Astrocyte of the cerebellum (primary cell): ENCODE measurements at regions not wholly inside any gene's neighbourhood (a gene's known extent, or its start where the extent isn't known, plus 50 kb on each side); places are given as distances from the start of the nearest gene placed in this dataset.
"Not testable (repeated sequence)": the region's sequence is repeated elsewhere in the genome, so short reads cannot be mapped to it uniquely, and the experiment has no call there.

Source experiments
- DNase-seq: peaks from one replicate; pipeline ENCODE4 v3.0.0-alpha.2; 2011; ENCODE audit warnings: low read depth
- H3K4me3 ChIP-seq: 2 replicates; pipeline ENCODE4 v1.5.1; 2011; ENCODE audit warnings: mild to moderate bottlenecking, low read depth, low read length, moderate library complexity
- in situ Hi-C: cut with HindIII; loops from 2 replicates; pipeline ENCODE4 v1.10.0; 2017; ENCODE audit warnings: low sequenced_read_pairs
- TF ChIP-seq, protein P1 (sequence below): IDR thresholded peaks from 2 replicates; pipeline ENCODE4 v1.5.1; 2012; ENCODE audit warnings: low read length, low read depth, moderate library complexity, mild to moderate bottlenecking; ENCODE audit errors: missing control alignments

DNA sequence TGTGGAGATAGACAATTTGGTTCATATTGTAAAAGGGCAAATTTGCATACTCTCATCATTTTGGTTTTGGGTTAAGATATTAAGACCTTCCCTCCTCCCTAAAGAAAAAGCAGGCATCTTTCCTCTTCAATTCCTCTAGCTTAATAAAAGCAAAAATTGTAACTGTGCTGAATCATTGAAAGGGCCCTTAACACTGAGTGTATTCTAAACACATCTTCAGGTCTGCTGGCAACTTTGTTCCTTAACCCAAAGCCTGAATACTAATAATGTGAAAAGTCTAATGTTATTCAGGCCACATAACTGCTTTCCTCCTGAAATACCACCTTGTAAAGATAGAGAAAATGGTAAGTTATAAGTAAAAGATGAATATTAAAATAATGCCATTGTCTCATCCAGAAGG, 1200.5 kb upstream of the FAM98A start:
- H3K4me3 ChIP-seq: no peak overlapping the region
- in situ Hi-C loops: no loop called here
- TF ChIP-seq, protein P1, sequence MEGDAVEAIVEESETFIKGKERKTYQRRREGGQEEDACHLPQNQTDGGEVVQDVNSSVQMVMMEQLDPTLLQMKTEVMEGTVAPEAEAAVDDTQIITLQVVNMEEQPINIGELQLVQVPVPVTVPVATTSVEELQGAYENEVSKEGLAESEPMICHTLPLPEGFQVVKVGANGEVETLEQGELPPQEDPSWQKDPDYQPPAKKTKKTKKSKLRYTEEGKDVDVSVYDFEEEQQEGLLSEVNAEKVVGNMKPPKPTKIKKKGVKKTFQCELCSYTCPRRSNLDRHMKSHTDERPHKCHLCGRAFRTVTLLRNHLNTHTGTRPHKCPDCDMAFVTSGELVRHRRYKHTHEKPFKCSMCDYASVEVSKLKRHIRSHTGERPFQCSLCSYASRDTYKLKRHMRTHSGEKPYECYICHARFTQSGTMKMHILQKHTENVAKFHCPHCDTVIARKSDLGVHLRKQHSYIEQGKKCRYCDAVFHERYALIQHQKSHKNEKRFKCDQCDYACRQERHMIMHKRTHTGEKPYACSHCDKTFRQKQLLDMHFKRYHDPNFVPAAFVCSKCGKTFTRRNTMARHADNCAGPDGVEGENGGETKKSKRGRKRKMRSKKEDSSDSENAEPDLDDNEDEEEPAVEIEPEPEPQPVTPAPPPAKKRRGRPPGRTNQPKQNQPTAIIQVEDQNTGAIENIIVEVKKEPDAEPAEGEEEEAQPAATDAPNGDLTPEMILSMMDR: no peak

DNA sequence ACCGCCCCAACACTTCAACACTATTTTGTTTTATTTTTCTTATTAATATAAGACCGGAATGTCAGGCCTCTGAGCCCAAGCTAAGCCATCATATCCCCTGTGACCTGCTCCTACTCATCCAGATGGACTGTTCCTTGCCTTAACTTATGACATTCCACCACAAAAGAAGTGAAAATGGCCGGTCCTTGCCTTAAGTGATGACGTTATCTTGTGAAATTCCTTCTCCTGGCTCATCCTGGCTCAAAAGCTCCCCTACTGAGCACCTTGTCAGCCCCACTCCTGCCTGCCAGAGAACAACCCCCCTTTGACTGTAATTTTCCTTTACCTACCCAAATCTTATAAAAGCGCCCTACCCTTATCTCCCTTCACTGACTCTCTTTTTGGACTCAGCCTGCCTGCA, 1196.5 kb upstream of the FAM98A start:
- in situ Hi-C loops, H3K4me3 ChIP-seq, DNase-seq: not testable (repeated sequence)

More for the DNA sequence above, 1200.5 kb upstream of the FAM98A start:
- DNase-seq: no peak

GRCh38 chr2:34789169-34789568, 1190.1 kb upstream of the FAM98A start:
- in situ Hi-C loops: no loop called here
- no peak overlapping the region for H3K4me3 ChIP-seq
- TF ChIP-seq, protein P1: no peak
- no peak for DNase-seq

GRCh38 chr2:34787341-34787740, 1188.2 kb upstream of the FAM98A start:
- no peak for DNase-seq
- TF ChIP-seq, protein P1: no peak
- in situ Hi-C loops: no loop called here
- H3K4me3 ChIP-seq: no peak overlapping the region

- TF ChIP-seq, protein P1: no peak
- DNase-seq: no peak
- H3K4me3 ChIP-seq: no peak overlapping the region
- in situ Hi-C loops: no loop called here
Measured at GRCh38 chr2:34785206-34785785, 1186.2 kb upstream of the FAM98A start.

DNA sequence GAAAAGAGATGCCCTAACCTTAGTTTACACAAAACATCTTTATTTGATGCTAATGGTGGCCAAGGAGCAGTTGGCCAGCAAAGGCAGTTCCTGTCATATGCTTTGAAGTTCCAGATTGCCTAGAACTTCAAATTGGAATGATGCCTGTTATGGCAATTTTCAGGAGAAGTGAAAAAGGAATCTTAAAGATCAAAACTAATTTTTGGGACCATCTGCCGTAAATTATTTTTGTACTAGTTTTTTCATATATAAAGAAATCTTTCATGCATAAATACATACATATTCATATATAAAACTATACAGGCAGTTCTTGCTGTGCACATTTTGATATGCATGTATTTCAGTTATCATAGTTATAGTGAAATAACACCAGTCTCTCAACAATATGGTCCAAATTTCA, 1185.6 kb upstream of the FAM98A start:
- TF ChIP-seq, protein P1: no peak
- in situ Hi-C loops: no loop called here
- no peak for DNase-seq
- no peak overlapping the region for H3K4me3 ChIP-seq

GRCh38 chr2:34750742-34751141, 1151.6 kb upstream of the FAM98A start:
- H3K4me3 ChIP-seq, in situ Hi-C loops, DNase-seq: not testable (repeated sequence)

DNA sequence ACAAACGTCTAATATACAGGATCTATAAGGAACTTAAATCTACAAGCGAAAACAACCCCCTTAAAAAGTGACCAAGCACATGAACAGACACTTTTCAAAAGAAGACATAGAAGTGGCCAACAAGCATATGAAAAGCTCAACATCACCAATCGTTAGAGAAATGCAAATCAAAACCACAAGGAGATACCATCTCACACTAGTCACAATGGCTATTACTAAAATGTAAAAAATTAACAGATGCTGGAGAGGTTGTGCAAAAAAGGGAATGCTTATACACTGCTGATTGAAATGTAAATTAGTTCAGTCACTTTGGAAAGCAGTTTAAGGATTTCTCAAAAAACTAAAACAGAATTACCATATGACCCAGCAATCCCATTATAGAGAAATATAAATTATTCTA, 1148.5 kb upstream of the FAM98A start:
- H3K4me3 ChIP-seq: no peak overlapping the region
- in situ Hi-C loops: no loop called here
- no peak for DNase-seq
- TF ChIP-seq, protein P1: no peak
